ENCODE measurements at regions not wholly inside any gene's neighbourhood (a gene's known extent, or its start where the extent isn't known, plus 50 kb on each side); places are given as distances from the start of the nearest gene placed in this dataset.

- TF ChIP-seq, protein P1, sequence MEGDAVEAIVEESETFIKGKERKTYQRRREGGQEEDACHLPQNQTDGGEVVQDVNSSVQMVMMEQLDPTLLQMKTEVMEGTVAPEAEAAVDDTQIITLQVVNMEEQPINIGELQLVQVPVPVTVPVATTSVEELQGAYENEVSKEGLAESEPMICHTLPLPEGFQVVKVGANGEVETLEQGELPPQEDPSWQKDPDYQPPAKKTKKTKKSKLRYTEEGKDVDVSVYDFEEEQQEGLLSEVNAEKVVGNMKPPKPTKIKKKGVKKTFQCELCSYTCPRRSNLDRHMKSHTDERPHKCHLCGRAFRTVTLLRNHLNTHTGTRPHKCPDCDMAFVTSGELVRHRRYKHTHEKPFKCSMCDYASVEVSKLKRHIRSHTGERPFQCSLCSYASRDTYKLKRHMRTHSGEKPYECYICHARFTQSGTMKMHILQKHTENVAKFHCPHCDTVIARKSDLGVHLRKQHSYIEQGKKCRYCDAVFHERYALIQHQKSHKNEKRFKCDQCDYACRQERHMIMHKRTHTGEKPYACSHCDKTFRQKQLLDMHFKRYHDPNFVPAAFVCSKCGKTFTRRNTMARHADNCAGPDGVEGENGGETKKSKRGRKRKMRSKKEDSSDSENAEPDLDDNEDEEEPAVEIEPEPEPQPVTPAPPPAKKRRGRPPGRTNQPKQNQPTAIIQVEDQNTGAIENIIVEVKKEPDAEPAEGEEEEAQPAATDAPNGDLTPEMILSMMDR (IDR thresholded peaks at IDR 0.05 in 4 of 5, conservative IDR thresholded peaks at IDR 0.05 in 1 of 5): no peak
- no peak for TF ChIP-seq POLR2A (IDR thresholded peaks at IDR 0.05)
Measured at GRCh38 chr5:157963244-157963643, 104.3 kb upstream of the CLINT1 start.

All from gastrocnemius medialis (tissue), 4 donors.